ENCODE measurements at regions not wholly inside any gene's neighbourhood (a gene's known extent, or its start where the extent isn't known, plus 50 kb on each side); places are given as distances from the start of the nearest gene placed in this dataset.

DNA sequence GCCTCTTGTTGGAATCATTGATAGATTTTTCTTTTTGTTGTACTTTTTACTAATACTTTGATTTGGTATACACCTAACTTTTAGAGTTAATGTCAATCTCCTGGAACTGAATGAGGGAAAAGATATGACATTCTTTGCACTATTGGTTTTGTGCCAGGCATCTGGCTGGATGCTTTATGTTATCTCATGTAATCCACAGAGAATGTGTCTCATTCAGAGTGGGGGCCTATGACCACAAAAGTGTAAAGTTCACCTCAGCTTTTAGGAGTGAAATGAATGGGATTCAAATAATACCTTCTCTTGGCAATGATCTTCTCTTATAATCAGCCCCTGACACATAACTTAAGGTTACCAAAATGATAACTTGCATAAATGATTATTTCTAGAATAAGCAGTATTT lies 329.1 kb upstream of the ROPN1 start:
- no peak for DNase-seq (ENCODE audit: low spot score)
- in situ Hi-C loops (cut with MboI; ENCODE audit: low pct_unique_long_range_greater_than_20kb, low sequenced_read_pairs, unreplicated experiment): no loop called here

DNA sequence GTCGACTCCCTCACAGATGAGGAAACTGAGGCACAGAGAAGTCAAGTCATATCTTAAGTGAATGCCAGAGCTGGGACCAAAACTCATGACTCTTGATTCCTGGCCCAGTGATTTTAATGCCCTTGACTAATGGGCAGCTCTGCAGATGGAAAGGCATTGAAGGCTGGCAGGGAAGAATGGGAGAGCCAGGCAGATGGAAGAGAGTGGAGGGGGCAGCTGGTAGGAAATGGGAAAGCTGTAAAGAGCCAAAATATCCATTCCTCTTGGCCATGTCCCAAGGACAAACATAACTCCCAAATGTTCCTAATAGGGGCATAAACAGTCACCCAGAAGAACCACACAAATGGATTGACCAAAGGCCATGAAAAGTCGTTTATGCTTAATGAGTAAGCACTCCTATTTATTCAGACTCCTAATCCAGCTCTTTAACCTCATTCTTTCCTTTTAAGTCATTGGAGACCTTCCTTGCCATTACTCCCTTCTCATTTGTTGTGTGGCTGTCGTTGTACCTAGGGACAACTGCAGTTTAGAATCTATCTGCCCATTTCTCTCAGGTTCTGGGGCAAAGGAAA lies 330.5 kb upstream of the ROPN1 start:
- no peak for DNase-seq (ENCODE audit: low spot score)
- TF ChIP-seq, protein P1, sequence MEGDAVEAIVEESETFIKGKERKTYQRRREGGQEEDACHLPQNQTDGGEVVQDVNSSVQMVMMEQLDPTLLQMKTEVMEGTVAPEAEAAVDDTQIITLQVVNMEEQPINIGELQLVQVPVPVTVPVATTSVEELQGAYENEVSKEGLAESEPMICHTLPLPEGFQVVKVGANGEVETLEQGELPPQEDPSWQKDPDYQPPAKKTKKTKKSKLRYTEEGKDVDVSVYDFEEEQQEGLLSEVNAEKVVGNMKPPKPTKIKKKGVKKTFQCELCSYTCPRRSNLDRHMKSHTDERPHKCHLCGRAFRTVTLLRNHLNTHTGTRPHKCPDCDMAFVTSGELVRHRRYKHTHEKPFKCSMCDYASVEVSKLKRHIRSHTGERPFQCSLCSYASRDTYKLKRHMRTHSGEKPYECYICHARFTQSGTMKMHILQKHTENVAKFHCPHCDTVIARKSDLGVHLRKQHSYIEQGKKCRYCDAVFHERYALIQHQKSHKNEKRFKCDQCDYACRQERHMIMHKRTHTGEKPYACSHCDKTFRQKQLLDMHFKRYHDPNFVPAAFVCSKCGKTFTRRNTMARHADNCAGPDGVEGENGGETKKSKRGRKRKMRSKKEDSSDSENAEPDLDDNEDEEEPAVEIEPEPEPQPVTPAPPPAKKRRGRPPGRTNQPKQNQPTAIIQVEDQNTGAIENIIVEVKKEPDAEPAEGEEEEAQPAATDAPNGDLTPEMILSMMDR (IDR thresholded peaks at IDR 0.05; ENCODE audit: extremely low read depth, insufficient read depth, missing control alignments): no peak
- in situ Hi-C loops (cut with MboI; ENCODE audit: low pct_unique_long_range_greater_than_20kb, low sequenced_read_pairs, unreplicated experiment): no loop called here

More for the DNA sequence above, 329.1 kb upstream of the ROPN1 start:
- TF ChIP-seq, protein P1 (IDR thresholded peaks at IDR 0.05; ENCODE audit: extremely low read depth, insufficient read depth, missing control alignments): no peak

DNA sequence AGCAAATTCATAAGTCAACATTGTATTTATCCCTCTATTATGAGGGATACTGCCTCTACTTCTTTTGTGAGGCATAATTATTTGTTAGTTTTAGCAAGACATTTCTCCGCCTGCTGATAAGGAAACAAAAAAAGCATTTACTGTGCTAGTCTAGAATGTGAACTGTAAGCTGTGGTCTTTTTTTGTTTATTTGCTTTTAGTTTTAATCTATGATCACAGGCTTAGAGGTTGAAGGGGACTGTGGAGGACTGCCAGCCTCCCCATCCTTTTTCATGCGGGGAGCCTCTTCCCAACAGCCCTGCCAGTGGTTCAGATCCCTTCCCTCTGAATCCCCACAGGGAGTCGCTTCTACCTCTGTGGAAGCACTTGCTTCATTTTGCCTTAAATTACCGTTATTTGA lies 331.0 kb upstream of the ROPN1 start:
- DNase-seq (ENCODE audit: low spot score): no peak
- in situ Hi-C loops (cut with MboI; ENCODE audit: low pct_unique_long_range_greater_than_20kb, low sequenced_read_pairs, unreplicated experiment): no loop called here
- TF ChIP-seq, protein P1 (IDR thresholded peaks at IDR 0.05; ENCODE audit: extremely low read depth, insufficient read depth, missing control alignments): no peak

GRCh38 chr3:124325248-124325647 lies 333.3 kb upstream of the ROPN1 start:
- in situ Hi-C loops (cut with MboI; ENCODE audit: low pct_unique_long_range_greater_than_20kb, low sequenced_read_pairs, unreplicated experiment): no loop called here
- TF ChIP-seq, protein P1 (IDR thresholded peaks at IDR 0.05; ENCODE audit: extremely low read depth, insufficient read depth, missing control alignments): no peak
- no peak for DNase-seq (ENCODE audit: low spot score)

DNA sequence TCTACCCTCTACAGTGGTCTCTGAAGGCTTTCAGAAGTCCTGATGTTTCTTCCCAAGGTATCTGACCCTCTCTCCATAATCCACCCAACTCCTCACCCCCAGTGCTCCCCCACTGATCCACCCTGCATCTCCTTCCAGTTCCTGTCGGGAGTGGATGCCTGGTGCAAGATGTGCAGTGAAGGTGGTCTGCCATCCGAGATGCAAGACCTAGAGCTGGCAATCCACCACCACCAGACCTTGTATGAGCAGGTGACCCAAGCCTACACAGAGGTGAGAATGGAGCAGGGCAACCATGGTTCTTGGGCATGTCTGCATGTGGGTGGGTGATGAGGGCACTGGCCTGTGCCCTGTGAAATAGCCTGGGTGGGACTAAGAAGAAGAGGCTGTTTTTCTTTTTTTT lies 337.8 kb upstream of the ROPN1 start:
- TF ChIP-seq, protein P1 (IDR thresholded peaks at IDR 0.05; ENCODE audit: extremely low read depth, insufficient read depth, missing control alignments): no peak
- in situ Hi-C loops (cut with MboI; ENCODE audit: low pct_unique_long_range_greater_than_20kb, low sequenced_read_pairs, unreplicated experiment): no loop called here
- no peak for DNase-seq (ENCODE audit: low spot score)

DNA sequence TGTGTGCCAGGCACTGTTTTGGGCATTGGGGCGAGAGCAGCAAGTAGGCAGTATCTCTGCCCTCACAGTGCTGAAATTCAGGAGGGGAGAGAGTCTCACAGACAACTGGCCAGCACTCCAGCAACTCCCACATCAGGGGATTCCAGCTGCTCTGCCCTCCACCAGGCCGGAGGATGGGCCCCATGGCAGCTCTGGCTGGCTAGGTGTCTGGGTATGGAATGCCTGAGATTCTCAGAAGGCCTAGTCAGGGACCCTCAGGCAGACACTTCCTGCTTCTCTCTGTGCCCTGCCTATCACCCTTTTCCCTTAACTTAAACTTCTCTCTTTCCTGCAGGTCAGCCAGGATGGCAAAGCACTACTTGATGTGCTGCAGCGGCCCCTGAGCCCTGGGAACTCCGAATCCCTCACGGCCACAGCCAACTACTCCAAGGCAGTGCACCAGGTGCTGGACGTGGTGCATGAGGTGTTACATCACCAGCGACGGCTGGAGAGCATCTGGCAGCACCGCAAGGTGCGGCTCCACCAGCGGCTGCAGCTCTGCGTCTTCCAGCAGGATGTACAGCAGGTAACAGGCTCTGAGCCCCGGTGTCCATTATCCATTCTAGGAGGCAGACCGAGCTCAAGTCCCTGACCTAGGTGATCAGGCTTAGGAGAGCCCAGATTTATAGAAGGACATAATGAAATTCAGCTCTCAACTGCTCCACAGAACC lies 342.2 kb upstream of the ROPN1 start:
- no peak for DNase-seq (ENCODE audit: low spot score)
- TF ChIP-seq, protein P1 (IDR thresholded peaks at IDR 0.05; ENCODE audit: extremely low read depth, insufficient read depth, missing control alignments): no peak
- in situ Hi-C loops (cut with MboI; ENCODE audit: low pct_unique_long_range_greater_than_20kb, low sequenced_read_pairs, unreplicated experiment): no loop called here
